DND-41 (cell line): ENCODE measurements at regions not wholly inside any gene's neighbourhood (a gene's known extent, or its start where the extent isn't known, plus 50 kb on each side); places are given as distances from the start of the nearest gene placed in this dataset.

Experiments
- CTCF ChIP-seq: IDR thresholded peaks from 2 replicates; pipeline ENCODE4 v1.5.1; 2012; ENCODE audit warnings: borderline replicate concordance, low read length, moderate library complexity, mild to moderate bottlenecking; ENCODE audit not compliant: poor library complexity, severe bottlenecking; ENCODE audit errors: extremely low read depth
- EZH2 ChIP-seq: IDR thresholded peaks from 3 replicates; pipeline ENCODE4 v1.6.1; 2012; ENCODE audit warnings: borderline replicate concordance, low read depth, mild to moderate bottlenecking, moderate library complexity, low read length, inconsistent platforms; ENCODE audit not compliant: severe bottlenecking

DNA sequence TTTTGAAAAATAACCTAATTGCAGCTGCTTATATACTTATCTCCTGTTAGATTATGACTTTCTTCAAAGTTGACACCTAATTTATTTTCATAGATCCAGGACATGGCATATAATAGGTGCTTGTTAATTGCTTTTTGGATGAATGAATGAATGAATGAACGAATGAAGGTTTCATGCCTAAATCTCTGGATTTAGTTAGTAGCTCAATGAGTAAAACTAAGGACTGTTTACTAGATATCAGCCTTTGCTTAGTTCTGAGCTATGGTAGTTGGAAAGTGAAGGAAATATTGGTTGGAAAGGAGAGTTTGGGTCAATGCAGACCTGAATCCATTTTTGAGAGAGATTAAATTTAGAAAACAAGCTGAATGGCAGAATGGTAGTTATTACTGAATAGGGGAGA, 160.4 kb upstream of the SGO1 start:
- TF ChIP-seq CTCF (no peak), EZH2 (no peak)
